C4-2B (cell line): ENCODE measurements at regions not wholly inside any gene's neighbourhood (a gene's known extent, or its start where the extent isn't known, plus 50 kb on each side); places are given as distances from the start of the nearest gene placed in this dataset.

Experiments used
- H3K27ac ChIP-seq: fragments of 450-650 bp; 2 replicates; pipeline ENCODE4 v1.5.1; 2017
- CTCF ChIP-seq: fragments of 450-650 bp; conservative IDR thresholded peaks from 2 replicates; pipeline ENCODE4 v1.5.1; 2017; ENCODE audit warnings: mild to moderate bottlenecking
- ZFX ChIP-seq: fragments of 450-650 bp; IDR thresholded peaks from 2 replicates; pipeline ENCODE4 v1.6.1; 2017

GRCh38 chr2:37425408-37425807 is 81.0 kb downstream of the QPCT start:
- TF ChIP-seq CTCF: no peak
- no peak for TF ChIP-seq ZFX
- no peak overlapping the region for H3K27ac ChIP-seq

GRCh38 chr2:37427241-37427640 is 82.8 kb downstream of the QPCT start:
- TF ChIP-seq ZFX: no peak
- H3K27ac ChIP-seq: no peak overlapping the region

GRCh38 chr2:37436323-37436722 is 91.9 kb downstream of the QPCT start:
- TF ChIP-seq ZFX (no peak), CTCF (no peak)
- H3K27ac ChIP-seq: no peak overlapping the region

GRCh38 chr2:37439131-37439642 is 94.8 kb downstream of the QPCT start:
- no peak for TF ChIP-seq CTCF
- H3K27ac ChIP-seq: no peak overlapping the region

- TF ChIP-seq CTCF (no peak), ZFX (no peak)
- no peak overlapping the region for H3K27ac ChIP-seq
Observed at GRCh38 chr2:37441055-37441454, 96.6 kb downstream of the QPCT start.

- TF ChIP-seq ZFX: no peak
- no peak for TF ChIP-seq CTCF
Observed at GRCh38 chr2:37443082-37443481, 98.7 kb downstream of the QPCT start.

GRCh38 chr2:37447446-37447845 is 103.0 kb downstream of the QPCT start:
- TF ChIP-seq ZFX (no peak), CTCF (no peak)
- no peak overlapping the region for H3K27ac ChIP-seq

More at GRCh38 chr2:37443082-37443481, 98.7 kb downstream of the QPCT start:
- H3K27ac ChIP-seq: no peak overlapping the region

- no peak overlapping the region for H3K27ac ChIP-seq
- TF ChIP-seq ZFX: no peak
- no peak for TF ChIP-seq CTCF
Observed at GRCh38 chr2:37448342-37449120, 104.1 kb downstream of the QPCT start.
